OCI-LY1 (cell line): ENCODE measurements at regions not wholly inside any gene's neighbourhood (a gene's known extent, or its start where the extent isn't known, plus 50 kb on each side); places are given as distances from the start of the nearest gene placed in this dataset.

Source experiments
- EZH2 ChIP-seq: fragments of 200-600 bp; sonication (generic), shearing (Covaris generic); IDR thresholded peaks from 2 replicates; pipeline ENCODE4 v1.8.0; 2017; ENCODE audit warnings: borderline replicate concordance, mixed run types, mild to moderate bottlenecking, antibody characterized with exemption, low read length, moderate library complexity, mixed read lengths
- TF ChIP-seq, protein P1 (sequence below): fragments of 200-600 bp; sonication (generic), shearing (Covaris generic); IDR thresholded peaks from 2 replicates; pipeline ENCODE4 v1.5.1; 2017; ENCODE audit warnings: mild to moderate bottlenecking, antibody characterized with exemption, low read length, moderate library complexity, mixed read lengths

DNA sequence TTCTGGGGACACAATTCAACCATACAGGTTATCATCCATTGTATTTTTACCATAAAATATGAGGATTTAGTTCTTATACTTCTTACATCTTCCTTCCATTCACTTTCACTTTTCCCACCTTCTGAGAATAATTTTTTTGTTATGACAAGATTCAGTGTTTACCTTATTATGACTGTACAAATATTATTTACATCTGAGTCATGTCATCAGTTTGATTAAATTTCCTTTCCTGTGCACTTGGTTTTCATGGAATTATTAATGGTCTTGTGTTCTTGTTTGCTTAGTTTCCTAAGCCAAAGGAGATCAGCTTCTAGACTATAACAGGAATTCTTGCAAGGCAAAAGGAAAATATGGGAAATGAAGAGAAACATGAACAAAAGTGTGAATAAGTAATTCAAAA lies 366.5 kb downstream of the TMEM38B start:
- TF ChIP-seq, protein P1, sequence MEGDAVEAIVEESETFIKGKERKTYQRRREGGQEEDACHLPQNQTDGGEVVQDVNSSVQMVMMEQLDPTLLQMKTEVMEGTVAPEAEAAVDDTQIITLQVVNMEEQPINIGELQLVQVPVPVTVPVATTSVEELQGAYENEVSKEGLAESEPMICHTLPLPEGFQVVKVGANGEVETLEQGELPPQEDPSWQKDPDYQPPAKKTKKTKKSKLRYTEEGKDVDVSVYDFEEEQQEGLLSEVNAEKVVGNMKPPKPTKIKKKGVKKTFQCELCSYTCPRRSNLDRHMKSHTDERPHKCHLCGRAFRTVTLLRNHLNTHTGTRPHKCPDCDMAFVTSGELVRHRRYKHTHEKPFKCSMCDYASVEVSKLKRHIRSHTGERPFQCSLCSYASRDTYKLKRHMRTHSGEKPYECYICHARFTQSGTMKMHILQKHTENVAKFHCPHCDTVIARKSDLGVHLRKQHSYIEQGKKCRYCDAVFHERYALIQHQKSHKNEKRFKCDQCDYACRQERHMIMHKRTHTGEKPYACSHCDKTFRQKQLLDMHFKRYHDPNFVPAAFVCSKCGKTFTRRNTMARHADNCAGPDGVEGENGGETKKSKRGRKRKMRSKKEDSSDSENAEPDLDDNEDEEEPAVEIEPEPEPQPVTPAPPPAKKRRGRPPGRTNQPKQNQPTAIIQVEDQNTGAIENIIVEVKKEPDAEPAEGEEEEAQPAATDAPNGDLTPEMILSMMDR: no peak
- TF ChIP-seq EZH2: no peak
